Cardiac muscle cell (in vitro differentiated cells and primary cell): ENCODE measurements at regions not wholly inside any gene's neighbourhood (a gene's known extent, or its start where the extent isn't known, plus 50 kb on each side); places are given as distances from the start of the nearest gene placed in this dataset.

Experiments
- DNase-seq, 2 donors: peaks; one replicate each; pipeline versions ENCODE4 v3.0.0 to v3.0.0-alpha.2; 2010 to 2017; ENCODE audit warnings: low read depth in 1 of 2, low spot score in 1 of 2
- H3K27ac ChIP-seq: fragments of 200-600 bp; sonication (generic); 2 replicates; pipeline ENCODE4 v1.5.1; 2016
- H3K27me3 ChIP-seq: fragments of 200-600 bp; sonication (generic); 2 replicates; pipeline ENCODE4 v1.6.0; 2016; ENCODE audit warnings: control low read depth
- H3K36me3 ChIP-seq: fragments of 200-600 bp; sonication (generic); 2 replicates; pipeline ENCODE4 v1.5.1; 2016; ENCODE audit warnings: control low read depth
- H3K4me1 ChIP-seq: fragments of 200-600 bp; sonication (generic); 2 replicates; pipeline ENCODE4 v1.8.1; 2017; ENCODE audit warnings: low read depth, mild to moderate bottlenecking, mixed run types
- H3K4me3 ChIP-seq: fragments of 200-600 bp; sonication (generic); 2 replicates; pipeline ENCODE4 v1.5.1; 2016; ENCODE audit warnings: mild to moderate bottlenecking
- H3K9me3 ChIP-seq: fragments of 200-600 bp; sonication (generic); 2 replicates; pipeline ENCODE4 v1.5.1; 2017; ENCODE audit warnings: low read depth, mild to moderate bottlenecking, control low read depth
- CTCF ChIP-seq: IDR thresholded peaks from 2 replicates; pipeline ENCODE4 v1.5.1; 2012; ENCODE audit warnings: low read depth, mild to moderate bottlenecking, low read length

DNA sequence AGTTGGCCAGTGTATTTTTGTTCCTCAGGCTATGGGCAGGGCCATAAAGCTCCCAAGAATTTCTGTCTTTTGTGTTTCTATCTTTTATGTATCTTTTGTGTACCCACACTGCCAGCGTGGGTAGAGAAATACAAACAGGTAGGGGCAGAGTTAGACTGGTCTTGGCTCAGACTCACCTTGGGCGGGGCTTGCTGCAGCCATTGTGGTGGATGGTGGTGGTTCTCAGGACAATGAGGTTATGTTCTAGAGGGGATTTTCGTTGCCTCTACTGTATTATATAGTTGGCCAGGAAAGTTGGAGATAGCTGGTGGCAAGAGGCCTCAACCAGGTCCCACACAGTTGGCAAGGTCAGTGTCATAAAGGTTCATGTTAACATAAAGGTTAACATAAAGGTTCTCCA lies 977.5 kb upstream of the LRFN5 start:
- no peak for TF ChIP-seq CTCF
- Histone ChIP-seq H3K4me3 (peak overlapping the region; percentile 30), H3K36me3 (no peaks in the 10 kb centered on the region), H3K27ac (no peak overlapping the region), H3K27me3 (no peaks in the 10 kb centered on the region), H3K4me1 (no peaks in the 10 kb centered on the region), H3K9me3 (no peaks in the 10 kb centered on the region)
- no peak for DNase-seq

DNA sequence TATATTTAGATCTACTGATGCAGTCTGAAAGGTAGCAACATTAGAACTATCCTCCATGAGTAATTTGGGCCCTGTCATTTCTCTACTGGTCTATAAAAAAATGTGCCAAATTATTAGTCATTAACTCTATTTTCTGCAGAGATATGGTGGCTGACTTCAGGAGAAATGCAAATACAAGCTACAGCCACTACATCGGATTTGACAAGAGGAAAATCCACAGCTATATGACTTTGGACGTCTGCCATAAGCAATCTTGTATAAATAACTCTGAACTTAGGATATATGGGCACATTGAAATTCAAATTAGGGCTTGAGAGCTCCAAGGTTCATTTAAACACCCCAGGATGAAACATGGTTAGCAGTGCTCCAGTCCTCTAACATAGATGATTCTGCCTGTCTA lies 983.0 kb upstream of the LRFN5 start:
- no peaks in the 10 kb centered on the region for H3K4me1 ChIP-seq
- H3K4me3 ChIP-seq, result no peak overlapping the region
- H3K27me3 ChIP-seq, result no peaks in the 10 kb centered on the region
- TF ChIP-seq CTCF, result no peak
- no peaks in the 10 kb centered on the region for H3K9me3 ChIP-seq
- DNase-seq, result no peak
- no peaks in the 10 kb centered on the region for H3K36me3 ChIP-seq
- H3K27ac ChIP-seq, result no peak overlapping the region

GRCh38 chr14:40618225-40618898 lies 988.3 kb upstream of the LRFN5 start:
- Histone ChIP-seq H3K36me3 (no peaks in the 10 kb centered on the region), H3K9me3 (no peaks in the 10 kb centered on the region), H3K4me3 (no peak overlapping the region), H3K27me3 (no peaks in the 10 kb centered on the region), H3K4me1 (no peaks in the 10 kb centered on the region), H3K27ac (no peak overlapping the region)
- DNase-seq, result no peak
- TF ChIP-seq CTCF, result no peak

DNA sequence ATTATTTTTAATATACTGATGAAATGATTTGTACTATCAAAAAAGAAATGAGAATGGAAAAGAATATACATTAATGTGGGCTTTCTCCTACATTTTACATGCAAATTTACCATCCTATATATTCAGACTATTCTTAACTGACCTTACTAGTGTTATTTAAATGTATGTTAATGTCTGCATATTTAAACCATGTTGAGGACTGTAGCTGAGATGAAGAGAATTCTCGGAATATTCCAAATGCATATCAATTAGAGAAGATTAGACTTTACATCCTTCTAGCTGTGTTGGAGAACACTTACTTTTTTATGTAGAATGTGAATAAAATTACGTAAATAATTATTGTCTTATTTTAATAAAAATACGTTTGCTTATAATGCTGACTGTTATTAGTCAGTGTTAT lies 990.1 kb upstream of the LRFN5 start:
- Histone ChIP-seq H3K4me3 (no peak overlapping the region), H3K27ac (no peak overlapping the region), H3K36me3 (no peaks in the 10 kb centered on the region), H3K4me1 (no peaks in the 10 kb centered on the region), H3K9me3 (no peaks in the 10 kb centered on the region), H3K27me3 (no peaks in the 10 kb centered on the region)
- DNase-seq, result no peak
- TF ChIP-seq CTCF, result no peak

- H3K4me1 ChIP-seq, result no peaks in the 10 kb centered on the region
- H3K36me3 ChIP-seq, result no peaks in the 10 kb centered on the region
- no peak overlapping the region for H3K27ac ChIP-seq
- H3K4me3 ChIP-seq, result no peak overlapping the region
- H3K27me3 ChIP-seq, result no peaks in the 10 kb centered on the region
- no peak for TF ChIP-seq CTCF
- DNase-seq, result no peak
- H3K9me3 ChIP-seq, result no peaks in the 10 kb centered on the region
Measured at GRCh38 chr14:40601063-40601462, 1005.6 kb upstream of the LRFN5 start.
